Spleen (tissue), 11 donors: ENCODE measurements at regions not wholly inside any gene's neighbourhood (a gene's known extent, or its start where the extent isn't known, plus 50 kb on each side); places are given as distances from the start of the nearest gene placed in this dataset.

Experiments
- DNase-seq: peaks from one replicate; pipeline ENCODE4 v3.0.0-alpha.2; 2020
- H3K27ac ChIP-seq, 8 donors: fragments of 200-600 bp; sonication (generic) in 7 of 8; 1 replicate in 4 of 8; 2 replicates in 4 of 8; pipeline versions ENCODE4 v1.5.0 to v1.8.0; 2016 to 2021; ENCODE audit warnings: inconsistent platforms in 4 of 8, mild to moderate bottlenecking in 4 of 8, moderate library complexity in 1 of 8
- H3K27me3 ChIP-seq, 7 donors: fragments of 200-600 bp; sonication (generic) in 6 of 7; replicated peaks in 1 of 7; 1 replicate in 4 of 7; 2 replicates in 3 of 7; pipeline versions ENCODE4 v1.5.0 to v1.8.0; 2016 to 2021; ENCODE audit warnings: inconsistent platforms in 3 of 7, mild to moderate bottlenecking in 1 of 7
- H3K36me3 ChIP-seq, 6 donors: fragments of 200-600 bp; sonication (generic) in 5 of 6; 1 replicate in 4 of 6; 2 replicates in 2 of 6; pipeline versions ENCODE4 v1.5.0 to v1.8.0; 2016 to 2021; ENCODE audit warnings: inconsistent platforms in 2 of 6
- H3K4me1 ChIP-seq, 6 donors: fragments of 200-600 bp; sonication (generic) in 5 of 6; 1 replicate in 3 of 6; 2 replicates in 3 of 6; pipeline versions ENCODE4 v1.5.0 to v1.8.0; 2016 to 2021; ENCODE audit warnings: inconsistent platforms in 3 of 6
- H3K4me3 ChIP-seq, 8 donors: fragments of 200-600 bp; sonication (generic) in 7 of 8; 1 replicate in 4 of 8; 2 replicates in 4 of 8; pipeline versions ENCODE4 v1.5.0 to v1.8.0; 2016 to 2021; ENCODE audit warnings: inconsistent platforms in 4 of 8, mild to moderate bottlenecking in 4 of 8, moderate library complexity in 2 of 8
- H3K9me3 ChIP-seq, 8 donors: fragments of 200-600 bp; sonication (generic) in 7 of 8; 1 replicate in 4 of 8; 2 replicates in 4 of 8; pipeline versions ENCODE4 v1.5.0 to v1.8.0; 2016 to 2021; ENCODE audit warnings: inconsistent platforms in 4 of 8
- POLR2A ChIP-seq, 3 donors: fragments of 450-650 bp; IDR thresholded peaks; one replicate each; pipeline ENCODE4 v1.5.1; 2017; ENCODE audit warnings: antibody characterized with exemption in 3 of 3, mild to moderate bottlenecking in 1 of 3
- POLR2AphosphoS5 ChIP-seq, 3 donors: sonication (generic); formaldehyde crosslinking; IDR thresholded peaks; one replicate each; pipeline ENCODE4 v1.5.1; 2017; ENCODE audit warnings: antibody characterized with exemption in 3 of 3
- WGBS, 5 donors: extraction: QIAGEN DNeasy Blood & Tissue Kit in 3 of 5; methylation state at CpG; one replicate each; pipeline versions ENCODE4 v1.1.5 to v1.1.7; 2013 to 2018; 5-methylcytosine and 5-hydroxymethylcytosine counted together
- intact Hi-C: fragments of 100-400 bp; cut with DNase I; formaldehyde crosslinking; loops from one replicate; pipeline ENCODE4 v1.15.0; 2023; ENCODE audit warnings: low total_unique reads
- TF ChIP-seq, protein P1 (sequence below), 11 experiments: fragments of 200-600 bp in 7 of 11; fragments of 450-650 bp in 4 of 11; sonication (generic) in 4 of 11; IDR thresholded peaks in 8 of 11; conservative IDR thresholded peaks in 3 of 11; 1 replicate in 7 of 11; 2 replicates in 4 of 11; pipeline versions ENCODE4 v1.4.0 to v1.8.0; 2016 to 2021; ENCODE audit warnings: antibody characterized with exemption in 11 of 11, inconsistent platforms in 4 of 11, mild to moderate bottlenecking in 1 of 11
- donor health status: healthy with polysubstance abuse.
- donor health status: DM: no; HTN: no; CAD: no; lungs with moderate emphysema.
- donor health status: DM: no; HTN: no; CAD: no.
- donor health status: Bipolar disorder and iron deficiency.
- donor health status: healthy.
- donor health status: DM: no; HTN: no; CAD: no.
- donor health status: DM: yes; HTN: yes; CAD: no.

DNA sequence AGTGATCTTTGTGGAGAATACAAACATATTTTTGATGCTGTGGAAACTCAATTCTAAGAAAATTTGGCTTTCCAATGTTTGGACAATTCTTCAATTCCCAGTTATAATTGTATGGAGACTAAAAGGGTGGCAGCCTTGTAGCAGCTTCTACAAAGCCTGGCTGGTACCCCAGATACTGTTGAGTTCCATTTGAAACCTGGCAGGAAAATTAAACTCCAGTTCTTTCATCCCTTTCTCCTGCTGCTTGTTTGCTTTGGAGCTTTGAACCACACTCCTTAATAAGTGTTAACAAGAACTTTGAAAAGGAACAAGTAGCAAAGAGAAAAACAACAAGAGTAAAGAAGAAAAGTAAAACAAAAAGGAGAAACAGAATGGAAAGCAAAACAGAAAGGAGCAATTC lies 172.6 kb upstream of the ADAMTS5 start:
- Histone ChIP-seq H3K36me3 (no peaks in the 10 kb centered on the region), H3K4me3 (no peak overlapping the region), H3K27ac (no peak overlapping the region), H3K9me3 (peaks cover 0 to 13% (median 0%) of the 10 kb centered on the region in 8 donors), H3K4me1 (no peaks in the 10 kb centered on the region), H3K27me3 (no peaks in the 10 kb centered on the region)
- TF ChIP-seq POLR2AphosphoS5 (IDR thresholded peaks at IDR 0.05) (no peak), POLR2A (IDR thresholded peaks at IDR 0.05) (no peak)
- TF ChIP-seq, protein P1, sequence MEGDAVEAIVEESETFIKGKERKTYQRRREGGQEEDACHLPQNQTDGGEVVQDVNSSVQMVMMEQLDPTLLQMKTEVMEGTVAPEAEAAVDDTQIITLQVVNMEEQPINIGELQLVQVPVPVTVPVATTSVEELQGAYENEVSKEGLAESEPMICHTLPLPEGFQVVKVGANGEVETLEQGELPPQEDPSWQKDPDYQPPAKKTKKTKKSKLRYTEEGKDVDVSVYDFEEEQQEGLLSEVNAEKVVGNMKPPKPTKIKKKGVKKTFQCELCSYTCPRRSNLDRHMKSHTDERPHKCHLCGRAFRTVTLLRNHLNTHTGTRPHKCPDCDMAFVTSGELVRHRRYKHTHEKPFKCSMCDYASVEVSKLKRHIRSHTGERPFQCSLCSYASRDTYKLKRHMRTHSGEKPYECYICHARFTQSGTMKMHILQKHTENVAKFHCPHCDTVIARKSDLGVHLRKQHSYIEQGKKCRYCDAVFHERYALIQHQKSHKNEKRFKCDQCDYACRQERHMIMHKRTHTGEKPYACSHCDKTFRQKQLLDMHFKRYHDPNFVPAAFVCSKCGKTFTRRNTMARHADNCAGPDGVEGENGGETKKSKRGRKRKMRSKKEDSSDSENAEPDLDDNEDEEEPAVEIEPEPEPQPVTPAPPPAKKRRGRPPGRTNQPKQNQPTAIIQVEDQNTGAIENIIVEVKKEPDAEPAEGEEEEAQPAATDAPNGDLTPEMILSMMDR (IDR thresholded peaks at IDR 0.05 in 8 of 11, conservative IDR thresholded peaks at IDR 0.05 in 3 of 11), result no peak
- no peak for DNase-seq
- intact Hi-C loops, result no loop called here

GRCh38 chr21:27134516-27134915 lies 167.6 kb upstream of the ADAMTS5 start:
- peaks cover 0 to 5% (median 0%) of the 10 kb centered on the region in 8 donors for H3K9me3 ChIP-seq
- H3K36me3 ChIP-seq, result no peaks in the 10 kb centered on the region
- H3K4me1 ChIP-seq, result no peaks in the 10 kb centered on the region
- no peak overlapping the region for H3K4me3 ChIP-seq
- no peak overlapping the region for H3K27ac ChIP-seq
- TF ChIP-seq POLR2AphosphoS5 (IDR thresholded peaks at IDR 0.05) (no peak), POLR2A (IDR thresholded peaks at IDR 0.05) (no peak)
- TF ChIP-seq, protein P1 (IDR thresholded peaks at IDR 0.05 in 8 of 11, conservative IDR thresholded peaks at IDR 0.05 in 3 of 11), result no peak
- DNase-seq, result no peak
- WGBS, 5 donors, result 71 to 91% (median 81%) methylated on average over 1 of the region's 1 CpG
- intact Hi-C loops, result no loop called here
- no peaks in the 10 kb centered on the region for H3K27me3 ChIP-seq

DNA sequence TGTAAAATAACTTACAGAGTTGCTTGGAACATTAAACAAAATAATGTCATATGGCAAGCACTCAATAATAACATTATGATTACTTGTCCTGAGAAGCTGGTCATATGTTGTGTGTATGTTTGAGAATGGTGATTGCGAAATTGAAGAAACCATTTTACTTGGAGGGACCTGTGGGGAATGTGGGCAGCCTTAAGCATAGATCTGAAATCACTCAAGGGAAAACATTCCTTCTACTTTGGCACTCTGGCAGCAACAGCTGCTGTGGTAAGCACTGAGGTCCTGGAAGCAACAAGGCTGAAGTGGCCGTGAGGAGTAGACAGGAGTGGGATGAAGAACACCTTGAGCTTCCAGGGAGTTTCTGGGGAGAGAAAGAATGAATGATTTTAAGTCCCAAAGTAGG lies 165.4 kb upstream of the ADAMTS5 start:
- intact Hi-C loops, result no loop called here
- Histone ChIP-seq H3K4me3 (no peak overlapping the region), H3K27ac (peak overlapping the region in 7 of 8 donors; percentile 21 to 72 (median 63)), H3K4me1 (no peaks in the 10 kb centered on the region), H3K27me3 (no peaks in the 10 kb centered on the region), H3K9me3 (peaks cover 0 to 5% (median 0%) of the 10 kb centered on the region in 8 donors), H3K36me3 (no peaks in the 10 kb centered on the region)
- WGBS, 5 donors, result 63 to 81% (median 76%) methylated on average over 2 of the region's 2 CpGs
- no peak for DNase-seq
- TF ChIP-seq POLR2A (IDR thresholded peaks at IDR 0.05) (no peak), POLR2AphosphoS5 (IDR thresholded peaks at IDR 0.05) (no peak)
- TF ChIP-seq, protein P1 (IDR thresholded peaks at IDR 0.05 in 8 of 11, conservative IDR thresholded peaks at IDR 0.05 in 3 of 11), result no peak

DNA sequence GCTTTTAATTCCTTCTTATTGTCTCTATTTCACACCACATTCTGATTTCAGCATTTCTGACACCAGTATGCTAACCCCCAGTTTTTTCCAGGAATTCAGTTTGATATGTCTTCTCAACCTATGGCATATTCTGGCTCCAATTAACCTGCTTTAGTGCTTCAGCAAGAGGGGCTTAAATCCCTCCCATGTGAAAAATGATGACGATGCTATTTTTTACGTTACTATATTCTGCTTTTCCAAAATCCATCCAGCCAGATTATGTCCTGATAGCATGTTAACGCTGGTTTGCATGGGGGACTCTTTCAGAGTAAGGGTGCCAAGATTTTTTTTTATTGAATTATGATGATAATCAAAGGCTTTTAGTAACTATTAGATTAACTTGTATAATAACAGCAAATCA lies 163.3 kb upstream of the ADAMTS5 start:
- WGBS, 5 donors, result 77 to 89% (median 84%) methylated on average over 3 of the region's 3 CpGs

More for the DNA sequence above, 163.3 kb upstream of the ADAMTS5 start:
- Histone ChIP-seq H3K27ac (peak overlapping the region in 2 of 8 donors; percentile 46 to 63), H3K9me3 (peaks cover 0 to 5% (median 0%) of the 10 kb centered on the region in 8 donors), H3K4me1 (no peaks in the 10 kb centered on the region), H3K27me3 (no peaks in the 10 kb centered on the region), H3K4me3 (no peak overlapping the region), H3K36me3 (no peaks in the 10 kb centered on the region)
- DNase-seq, result no peak
- intact Hi-C loops, result no loop called here
- TF ChIP-seq POLR2A (IDR thresholded peaks at IDR 0.05) (no peak), POLR2AphosphoS5 (IDR thresholded peaks at IDR 0.05) (no peak)
- TF ChIP-seq, protein P1 (IDR thresholded peaks at IDR 0.05 in 8 of 11, conservative IDR thresholded peaks at IDR 0.05 in 3 of 11), result no peak
